A673 (cell line): ENCODE measurements at regions not wholly inside any gene's neighbourhood (a gene's known extent, or its start where the extent isn't known, plus 50 kb on each side); places are given as distances from the start of the nearest gene placed in this dataset.
"Not testable (repeated sequence)": the region's sequence is repeated elsewhere in the genome, so short reads cannot be mapped to it uniquely, and the experiment has no call there.

Experiments used
- EZH2 ChIP-seq: fragments of 200-600 bp; sonication (generic); IDR thresholded peaks from 2 replicates; pipeline ENCODE4 v1.6.1; 2017; ENCODE audit warnings: borderline replicate concordance, low read depth, mild to moderate bottlenecking, mixed read lengths, antibody characterized with exemption, low read length; ENCODE audit not compliant: poor library complexity, severe bottlenecking
- TF ChIP-seq, protein P1 (sequence below): fragments of 300-800, 200-600 bp; sonication (generic); conservative IDR thresholded peaks from 2 replicates; pipeline ENCODE4 v1.5.1; 2017; ENCODE audit warnings: low read depth, mild to moderate bottlenecking, antibody characterized with exemption, low read length, moderate library complexity, mixed read lengths

DNA sequence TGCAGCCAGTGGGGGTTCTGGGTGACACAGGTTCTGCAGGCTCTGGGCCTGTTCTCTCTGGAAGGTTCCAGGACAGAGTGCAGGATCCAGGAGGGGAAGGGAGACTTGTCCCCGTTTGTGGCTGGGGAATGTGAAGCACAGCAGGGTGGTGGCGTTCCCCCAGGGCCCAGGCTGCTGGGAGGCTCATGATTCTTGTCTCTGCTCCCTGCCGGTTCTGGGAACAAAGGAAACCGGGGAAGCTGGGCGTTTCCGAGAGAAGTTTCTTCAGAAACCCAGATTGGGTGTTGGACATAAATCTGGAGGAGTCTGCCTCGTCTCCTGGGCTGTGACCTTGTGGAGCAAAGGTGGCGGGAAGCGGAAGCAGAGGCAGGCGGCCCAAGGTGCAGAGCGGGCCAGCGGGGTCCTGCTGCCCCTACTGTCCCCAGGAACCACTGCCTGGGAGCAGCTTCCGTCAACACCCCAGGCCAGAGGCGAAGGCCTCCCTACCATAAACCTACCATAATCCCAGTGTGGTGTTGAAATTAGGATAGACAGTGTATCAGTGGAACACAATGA, 4487.2 kb upstream of the TPTE start:
- TF ChIP-seq, protein P1, sequence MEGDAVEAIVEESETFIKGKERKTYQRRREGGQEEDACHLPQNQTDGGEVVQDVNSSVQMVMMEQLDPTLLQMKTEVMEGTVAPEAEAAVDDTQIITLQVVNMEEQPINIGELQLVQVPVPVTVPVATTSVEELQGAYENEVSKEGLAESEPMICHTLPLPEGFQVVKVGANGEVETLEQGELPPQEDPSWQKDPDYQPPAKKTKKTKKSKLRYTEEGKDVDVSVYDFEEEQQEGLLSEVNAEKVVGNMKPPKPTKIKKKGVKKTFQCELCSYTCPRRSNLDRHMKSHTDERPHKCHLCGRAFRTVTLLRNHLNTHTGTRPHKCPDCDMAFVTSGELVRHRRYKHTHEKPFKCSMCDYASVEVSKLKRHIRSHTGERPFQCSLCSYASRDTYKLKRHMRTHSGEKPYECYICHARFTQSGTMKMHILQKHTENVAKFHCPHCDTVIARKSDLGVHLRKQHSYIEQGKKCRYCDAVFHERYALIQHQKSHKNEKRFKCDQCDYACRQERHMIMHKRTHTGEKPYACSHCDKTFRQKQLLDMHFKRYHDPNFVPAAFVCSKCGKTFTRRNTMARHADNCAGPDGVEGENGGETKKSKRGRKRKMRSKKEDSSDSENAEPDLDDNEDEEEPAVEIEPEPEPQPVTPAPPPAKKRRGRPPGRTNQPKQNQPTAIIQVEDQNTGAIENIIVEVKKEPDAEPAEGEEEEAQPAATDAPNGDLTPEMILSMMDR: not testable (repeated sequence)
- not testable (repeated sequence) for TF ChIP-seq EZH2
